ENCODE measurements at regions not wholly inside any gene's neighbourhood (a gene's known extent, or its start where the extent isn't known, plus 50 kb on each side); places are given as distances from the start of the nearest gene placed in this dataset.

DNA sequence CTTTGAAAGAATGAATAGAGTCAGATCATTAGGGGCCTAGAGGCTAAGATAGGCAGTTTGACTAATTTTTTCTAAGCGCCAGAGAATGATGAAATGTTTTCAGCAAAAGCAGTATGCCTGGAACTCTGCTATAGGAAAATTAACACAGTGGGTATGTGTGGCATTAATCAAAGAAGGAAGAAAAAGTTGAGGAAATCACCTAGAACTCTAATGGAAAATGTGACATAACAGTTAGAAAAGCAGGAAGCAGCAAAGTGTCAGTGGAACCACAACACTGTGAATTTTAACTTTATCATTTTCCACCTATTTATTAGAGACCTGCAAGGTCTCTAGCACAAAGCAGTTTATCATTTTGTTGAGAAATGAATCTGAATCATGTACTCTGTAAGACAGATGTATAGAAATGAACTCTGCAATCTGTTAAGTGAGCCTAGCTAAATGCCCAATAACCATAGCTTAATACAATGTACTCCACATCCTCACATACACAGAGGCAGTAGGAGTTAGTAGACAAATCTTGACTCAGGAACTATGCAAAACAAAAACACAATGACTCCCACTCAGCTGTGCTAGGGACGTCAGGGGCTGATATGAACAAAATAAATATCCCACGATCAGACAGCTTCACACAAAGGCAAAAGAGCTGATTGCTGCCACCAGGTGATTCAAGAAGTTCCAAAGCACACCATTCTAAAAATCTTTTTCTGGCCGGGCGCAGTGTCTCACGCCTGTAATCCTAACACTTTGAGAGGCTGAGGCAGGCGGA is 500.7 kb upstream of the NFIA start:
- no peak overlapping the region for H3K4me3 ChIP-seq (ENCODE audit: control insufficient read depth, low read depth, low read length)
- TF ChIP-seq, protein P1, sequence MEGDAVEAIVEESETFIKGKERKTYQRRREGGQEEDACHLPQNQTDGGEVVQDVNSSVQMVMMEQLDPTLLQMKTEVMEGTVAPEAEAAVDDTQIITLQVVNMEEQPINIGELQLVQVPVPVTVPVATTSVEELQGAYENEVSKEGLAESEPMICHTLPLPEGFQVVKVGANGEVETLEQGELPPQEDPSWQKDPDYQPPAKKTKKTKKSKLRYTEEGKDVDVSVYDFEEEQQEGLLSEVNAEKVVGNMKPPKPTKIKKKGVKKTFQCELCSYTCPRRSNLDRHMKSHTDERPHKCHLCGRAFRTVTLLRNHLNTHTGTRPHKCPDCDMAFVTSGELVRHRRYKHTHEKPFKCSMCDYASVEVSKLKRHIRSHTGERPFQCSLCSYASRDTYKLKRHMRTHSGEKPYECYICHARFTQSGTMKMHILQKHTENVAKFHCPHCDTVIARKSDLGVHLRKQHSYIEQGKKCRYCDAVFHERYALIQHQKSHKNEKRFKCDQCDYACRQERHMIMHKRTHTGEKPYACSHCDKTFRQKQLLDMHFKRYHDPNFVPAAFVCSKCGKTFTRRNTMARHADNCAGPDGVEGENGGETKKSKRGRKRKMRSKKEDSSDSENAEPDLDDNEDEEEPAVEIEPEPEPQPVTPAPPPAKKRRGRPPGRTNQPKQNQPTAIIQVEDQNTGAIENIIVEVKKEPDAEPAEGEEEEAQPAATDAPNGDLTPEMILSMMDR (conservative IDR thresholded peaks at IDR 0.05; ENCODE audit: control insufficient read depth, insufficient read depth, low read depth, low read length), result no peak
- no peak for DNase-seq (ENCODE audit: low read depth)

DNA sequence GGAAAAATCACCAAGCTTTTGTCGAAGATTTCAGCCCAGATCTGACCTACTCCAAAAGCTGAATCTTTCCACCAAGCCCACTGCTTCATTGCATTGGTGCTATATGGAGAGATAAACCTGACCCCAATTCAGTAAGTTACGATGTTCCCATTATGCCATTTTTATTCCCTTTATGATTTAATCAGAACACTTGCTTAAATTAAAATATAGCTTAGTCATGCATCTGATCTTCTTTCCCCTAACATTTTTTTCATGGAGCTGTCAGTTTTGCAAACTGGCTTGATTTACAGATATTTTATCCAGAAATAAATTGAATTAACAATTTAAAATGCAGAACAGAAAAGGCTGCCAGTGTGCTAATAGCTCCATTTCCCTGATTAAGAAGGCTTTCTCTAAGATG is 503.5 kb upstream of the C1orf87 start:
- H3K4me3 ChIP-seq (ENCODE audit: control insufficient read depth, low read depth, low read length), result no peak overlapping the region
- TF ChIP-seq, protein P1 (conservative IDR thresholded peaks at IDR 0.05; ENCODE audit: control insufficient read depth, insufficient read depth, low read depth, low read length), result no peak
- DNase-seq (ENCODE audit: low read depth), result no peak

DNA sequence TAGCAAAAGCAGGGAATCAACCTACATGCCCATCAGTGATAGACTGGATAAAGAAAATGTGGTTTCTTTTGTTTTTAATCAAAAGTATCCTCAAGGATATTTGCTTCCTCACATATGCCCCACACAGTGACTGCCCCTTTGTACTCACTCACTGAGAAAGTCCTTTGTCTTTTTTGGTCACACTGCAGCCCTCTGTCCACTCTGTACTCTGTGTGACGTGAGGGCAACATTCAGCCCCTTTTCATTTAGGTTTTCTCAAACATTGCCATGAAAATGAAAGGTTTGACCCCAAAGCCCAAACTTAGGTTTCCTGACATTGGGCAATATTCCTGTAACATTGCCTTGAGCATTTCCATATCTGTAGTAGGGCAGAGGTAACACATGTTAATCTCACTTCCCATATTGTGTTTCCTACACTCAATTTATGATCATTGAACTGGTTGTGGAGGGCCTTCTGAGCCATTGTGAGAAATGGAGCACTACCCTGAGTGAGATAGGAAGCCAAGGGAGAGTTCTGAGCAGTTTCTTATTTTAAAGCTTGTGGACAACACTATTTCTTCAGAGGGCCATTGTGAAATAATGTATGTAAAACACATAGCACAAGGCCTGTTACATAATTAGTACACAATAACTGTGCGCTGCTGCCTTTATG is 501.9 kb upstream of the C1orf87 start:
- TF ChIP-seq, protein P1 (conservative IDR thresholded peaks at IDR 0.05; ENCODE audit: control insufficient read depth, insufficient read depth, low read depth, low read length), result no peak
- no peak for DNase-seq (ENCODE audit: low read depth)

DNA sequence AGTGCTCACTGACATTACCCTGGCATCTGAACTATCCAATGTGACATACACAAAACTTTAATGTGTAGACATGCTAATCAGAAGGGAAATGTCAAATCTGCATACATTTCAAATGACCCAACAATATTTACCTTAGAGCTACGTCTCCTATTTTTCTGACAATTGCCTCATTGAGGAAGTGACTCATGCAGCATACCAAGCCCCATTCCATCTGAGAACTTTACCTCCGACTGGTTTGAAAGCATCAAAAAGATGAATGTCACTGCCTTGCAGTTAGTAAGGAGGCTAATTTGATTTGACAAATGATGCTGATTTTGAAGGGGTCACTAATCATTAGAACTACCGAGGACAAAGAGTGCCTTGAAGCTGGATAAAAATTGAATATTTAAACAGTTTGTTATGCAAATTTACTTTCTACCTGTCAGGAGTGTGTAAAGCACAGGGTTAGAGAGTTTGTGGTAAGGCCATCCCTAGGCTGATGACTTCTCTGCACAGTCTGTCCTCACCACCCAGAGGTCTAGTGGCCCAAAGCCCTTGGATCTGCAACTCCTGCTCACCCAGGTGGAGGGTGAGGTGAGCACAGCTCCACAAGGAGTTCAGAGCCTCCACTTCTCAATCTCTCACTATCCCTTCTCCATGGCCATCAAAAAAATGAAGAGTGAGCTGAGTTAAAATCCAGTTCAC is 500.3 kb upstream of the C1orf87 start:
- TF ChIP-seq, protein P1 (conservative IDR thresholded peaks at IDR 0.05; ENCODE audit: control insufficient read depth, insufficient read depth, low read depth, low read length), result no peak
- peak; percentile 64 for DNase-seq (ENCODE audit: low read depth)
- no peak overlapping the region for H3K4me3 ChIP-seq (ENCODE audit: control insufficient read depth, low read depth, low read length)

More for the DNA sequence above, 501.9 kb upstream of the C1orf87 start:
- no peak overlapping the region for H3K4me3 ChIP-seq (ENCODE audit: control insufficient read depth, low read depth, low read length)

DNA sequence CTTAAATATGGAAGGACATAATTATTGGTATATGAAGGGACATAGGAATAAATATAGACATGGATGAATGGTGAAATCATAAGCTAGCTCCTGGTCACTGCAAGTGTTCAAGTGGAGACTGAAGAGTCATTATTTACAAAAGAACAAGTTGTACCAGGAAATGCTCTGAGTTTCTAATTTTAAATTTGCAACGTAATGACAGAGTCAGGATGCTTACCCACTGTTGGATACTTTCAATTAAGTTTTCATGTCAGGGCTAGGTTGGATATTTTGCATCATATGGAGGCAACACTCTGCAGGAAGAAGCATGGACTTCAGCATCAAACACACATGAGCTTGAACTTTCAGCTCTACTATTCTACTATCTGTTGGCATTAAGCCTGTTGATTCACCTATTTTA is 499.6 kb upstream of the C1orf87 start:
- no peak overlapping the region for H3K4me3 ChIP-seq (ENCODE audit: control insufficient read depth, low read depth, low read length)
- peak; percentile 76 for DNase-seq (ENCODE audit: low read depth)
- TF ChIP-seq, protein P1 (conservative IDR thresholded peaks at IDR 0.05; ENCODE audit: control insufficient read depth, insufficient read depth, low read depth, low read length), result no peak

DNA sequence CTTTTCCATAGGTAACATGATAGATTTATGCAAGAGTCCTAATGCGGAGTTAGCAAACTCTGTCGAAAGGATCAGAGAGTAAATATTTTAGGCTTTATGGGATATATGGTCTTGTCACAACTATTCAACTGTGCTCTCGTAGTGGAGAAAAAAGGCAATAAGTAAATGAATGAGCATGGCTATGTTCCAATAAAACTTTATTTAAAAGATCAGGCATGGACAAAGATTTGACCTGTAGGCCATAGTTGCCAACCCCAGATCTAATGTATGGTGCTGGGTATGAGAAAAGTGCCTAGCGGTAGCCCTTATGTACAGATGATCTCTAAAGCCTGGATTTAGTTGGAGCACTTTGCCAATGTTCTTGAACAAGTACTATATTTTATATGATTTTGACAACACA is 498.8 kb upstream of the C1orf87 start:
- no peak for DNase-seq (ENCODE audit: low read depth)
- TF ChIP-seq, protein P1 (conservative IDR thresholded peaks at IDR 0.05; ENCODE audit: control insufficient read depth, insufficient read depth, low read depth, low read length), result no peak
- H3K4me3 ChIP-seq (ENCODE audit: control insufficient read depth, low read depth, low read length), result no peak overlapping the region

Data from fibroblast of mammary gland (primary cell).